ENCODE measurements at regions not wholly inside any gene's neighbourhood (a gene's known extent, or its start where the extent isn't known, plus 50 kb on each side); places are given as distances from the start of the nearest gene placed in this dataset.

GRCh38 chr3:117892431-117892841 is 1142.2 kb downstream of the IGSF11 start:
- H3K4me1 ChIP-seq (ENCODE audit: control insufficient read depth in 2 of 2, insufficient read depth in 1 of 2, low read depth in 1 of 2, low read length in 2 of 2): peaks cover 4 to 13% of the 10 kb centered on the region in 2 donors
- peaks cover 0 to 2% of the 10 kb centered on the region in 2 donors for H3K9me3 ChIP-seq (replicated peaks in 1 of 2; ENCODE audit: control insufficient read depth in 2 of 2, insufficient read depth in 1 of 2, low read depth in 1 of 2, low read length in 2 of 2)
- H2AK5ac ChIP-seq (ENCODE audit: low read depth, low read length): no peak overlapping the region
- H3K27ac ChIP-seq (replicated peaks; ENCODE audit: low read length): no peak overlapping the region
- H3K79me1 ChIP-seq (ENCODE audit: low read depth, low read length): no peaks in the 10 kb centered on the region
- no peak overlapping the region for H3K4ac ChIP-seq (ENCODE audit: low read length)
- H3K14ac ChIP-seq (ENCODE audit: low read length): no peak overlapping the region
- H3K4me2 ChIP-seq (ENCODE audit: insufficient read depth, low read length, poor library complexity, severe bottlenecking): no peak overlapping the region
- no peak overlapping the region for H4K91ac ChIP-seq (ENCODE audit: low read depth, low read length, poor library complexity)
- no peaks in the 10 kb centered on the region for H3K36me3 ChIP-seq (replicated peaks in 1 of 2; ENCODE audit: control insufficient read depth in 2 of 2, insufficient read depth in 2 of 2, low read length in 2 of 2)
- H3K18ac ChIP-seq (ENCODE audit: low read length): no peak overlapping the region
- no peak for DNase-seq (ENCODE audit: low spot score)
- H3K23ac ChIP-seq (ENCODE audit: low read depth, low read length, poor library complexity): no peak overlapping the region
- H2BK15ac ChIP-seq (ENCODE audit: low read length): no peak overlapping the region
- no peak overlapping the region for H3K9ac ChIP-seq (ENCODE audit: low read depth, low read length, poor library complexity)
- no peak overlapping the region for H2BK12ac ChIP-seq (ENCODE audit: low read length)
- no peak overlapping the region for H3K4me3 ChIP-seq (ENCODE audit: low read length in 2 of 2)
- no CpG with 5 or more reads among the region's 3 CpGs for WGBS, 2 donors (ENCODE audit: extremely low coverage in 2 of 2, insufficient read length in 2 of 2, insufficient replicate concordance in 1 of 2)
- no peak overlapping the region for H4K8ac ChIP-seq (ENCODE audit: low read depth, low read length)
- H2AFZ ChIP-seq (ENCODE audit: low read length): peak overlapping the region; percentile 59
- H2BK120ac ChIP-seq (ENCODE audit: low read depth, low read length): no peak overlapping the region
- H2BK5ac ChIP-seq (ENCODE audit: low read length): no peak overlapping the region
- no peaks in the 10 kb centered on the region for H3K27me3 ChIP-seq (ENCODE audit: control insufficient read depth in 3 of 3, insufficient read depth in 3 of 3, low read depth in 1 of 3, low read length in 3 of 3)

- no peak overlapping the region for H4K91ac ChIP-seq (ENCODE audit: low read depth, low read length, poor library complexity)
- no peaks in the 10 kb centered on the region for H3K27me3 ChIP-seq (ENCODE audit: control insufficient read depth in 3 of 3, insufficient read depth in 3 of 3, low read depth in 1 of 3, low read length in 3 of 3)
- no peak overlapping the region for H2AK5ac ChIP-seq (ENCODE audit: low read depth, low read length)
- peaks cover 0 to 8% of the 10 kb centered on the region in 2 donors for H3K9me3 ChIP-seq (replicated peaks in 1 of 2; ENCODE audit: control insufficient read depth in 2 of 2, insufficient read depth in 1 of 2, low read depth in 1 of 2, low read length in 2 of 2)
- peaks cover 4 to 13% of the 10 kb centered on the region in 2 donors for H3K4me1 ChIP-seq (ENCODE audit: control insufficient read depth in 2 of 2, insufficient read depth in 1 of 2, low read depth in 1 of 2, low read length in 2 of 2)
- H3K79me1 ChIP-seq (ENCODE audit: low read depth, low read length): no peaks in the 10 kb centered on the region
- H4K8ac ChIP-seq (ENCODE audit: low read depth, low read length): no peak overlapping the region
- H3K4ac ChIP-seq (ENCODE audit: low read length): no peak overlapping the region
- no peak overlapping the region for H2BK15ac ChIP-seq (ENCODE audit: low read length)
- H3K9ac ChIP-seq (ENCODE audit: low read depth, low read length, poor library complexity): no peak overlapping the region
- H2BK12ac ChIP-seq (ENCODE audit: low read length): no peak overlapping the region
- H3K18ac ChIP-seq (ENCODE audit: low read length): no peak overlapping the region
- H3K27ac ChIP-seq (replicated peaks; ENCODE audit: low read length): no peak overlapping the region
- H3K14ac ChIP-seq (ENCODE audit: low read length): no peak overlapping the region
- no peak for DNase-seq (ENCODE audit: low spot score)
- no peak overlapping the region for H2BK120ac ChIP-seq (ENCODE audit: low read depth, low read length)
- no peak overlapping the region for H3K23ac ChIP-seq (ENCODE audit: low read depth, low read length, poor library complexity)
- H3K4me3 ChIP-seq (ENCODE audit: low read length in 2 of 2): no peak overlapping the region
- H2BK5ac ChIP-seq (ENCODE audit: low read length): no peak overlapping the region
- no peak overlapping the region for H3K4me2 ChIP-seq (ENCODE audit: insufficient read depth, low read length, poor library complexity, severe bottlenecking)
- no peak overlapping the region for H2AFZ ChIP-seq (ENCODE audit: low read length)
- H3K36me3 ChIP-seq (replicated peaks in 1 of 2; ENCODE audit: control insufficient read depth in 2 of 2, insufficient read depth in 2 of 2, low read length in 2 of 2): no peaks in the 10 kb centered on the region
These were observed 1141.6 kb downstream of the IGSF11 start for GRCh38 chr3:117893001-117893400.

GRCh38 chr3:117893638-117894037 is 1141.0 kb downstream of the IGSF11 start:
- no CpG with 5 or more reads among the region's 2 CpGs for WGBS, 2 donors (ENCODE audit: extremely low coverage in 2 of 2, insufficient read length in 2 of 2, insufficient replicate concordance in 1 of 2)
- H3K18ac ChIP-seq (ENCODE audit: low read length): no peak overlapping the region
- H3K4me2 ChIP-seq (ENCODE audit: insufficient read depth, low read length, poor library complexity, severe bottlenecking): no peak overlapping the region
- no peak overlapping the region for H2BK5ac ChIP-seq (ENCODE audit: low read length)
- no peaks in the 10 kb centered on the region for H3K27me3 ChIP-seq (ENCODE audit: control insufficient read depth in 3 of 3, insufficient read depth in 3 of 3, low read depth in 1 of 3, low read length in 3 of 3)
- H3K4me1 ChIP-seq (ENCODE audit: control insufficient read depth in 2 of 2, insufficient read depth in 1 of 2, low read depth in 1 of 2, low read length in 2 of 2): peaks cover 2 to 9% of the 10 kb centered on the region in 2 donors
- H4K8ac ChIP-seq (ENCODE audit: low read depth, low read length): no peak overlapping the region
- H3K9ac ChIP-seq (ENCODE audit: low read depth, low read length, poor library complexity): no peak overlapping the region
- no peaks in the 10 kb centered on the region for H3K36me3 ChIP-seq (replicated peaks in 1 of 2; ENCODE audit: control insufficient read depth in 2 of 2, insufficient read depth in 2 of 2, low read length in 2 of 2)
- no peak overlapping the region for H2AK5ac ChIP-seq (ENCODE audit: low read depth, low read length)
- no peak overlapping the region for H4K91ac ChIP-seq (ENCODE audit: low read depth, low read length, poor library complexity)
- H3K79me1 ChIP-seq (ENCODE audit: low read depth, low read length): no peaks in the 10 kb centered on the region
- H2BK120ac ChIP-seq (ENCODE audit: low read depth, low read length): no peak overlapping the region
- DNase-seq (ENCODE audit: low spot score): no peak
- H2BK15ac ChIP-seq (ENCODE audit: low read length): no peak overlapping the region
- peaks cover 0 to 11% of the 10 kb centered on the region in 2 donors for H3K9me3 ChIP-seq (replicated peaks in 1 of 2; ENCODE audit: control insufficient read depth in 2 of 2, insufficient read depth in 1 of 2, low read depth in 1 of 2, low read length in 2 of 2)
- no peak overlapping the region for H2BK12ac ChIP-seq (ENCODE audit: low read length)
- H3K23ac ChIP-seq (ENCODE audit: low read depth, low read length, poor library complexity): no peak overlapping the region
- H3K14ac ChIP-seq (ENCODE audit: low read length): no peak overlapping the region
- no peak overlapping the region for H3K4me3 ChIP-seq (ENCODE audit: low read length in 2 of 2)
- no peak overlapping the region for H3K4ac ChIP-seq (ENCODE audit: low read length)
- H2AFZ ChIP-seq (ENCODE audit: low read length): no peak overlapping the region
- H3K27ac ChIP-seq (replicated peaks; ENCODE audit: low read length): no peak overlapping the region

- Histone ChIP-seq H2AFZ (ENCODE audit: low read length) (no peak overlapping the region), H3K9me3 (replicated peaks in 1 of 2; ENCODE audit: control insufficient read depth in 2 of 2, insufficient read depth in 1 of 2, low read depth in 1 of 2, low read length in 2 of 2) (peaks cover 0 to 11% of the 10 kb centered on the region in 2 donors), H2BK15ac (ENCODE audit: low read length) (no peak overlapping the region), H3K18ac (ENCODE audit: low read length) (no peak overlapping the region), H3K23ac (ENCODE audit: low read depth, low read length, poor library complexity) (no peak overlapping the region), H3K27me3 (ENCODE audit: control insufficient read depth in 3 of 3, insufficient read depth in 3 of 3, low read depth in 1 of 3, low read length in 3 of 3) (no peaks in the 10 kb centered on the region), H3K14ac (ENCODE audit: low read length) (no peak overlapping the region), H3K4ac (ENCODE audit: low read length) (no peak overlapping the region), H2BK5ac (ENCODE audit: low read length) (no peak overlapping the region), H4K8ac (ENCODE audit: low read depth, low read length) (no peak overlapping the region), H4K91ac (ENCODE audit: low read depth, low read length, poor library complexity) (no peak overlapping the region), H3K36me3 (replicated peaks in 1 of 2; ENCODE audit: control insufficient read depth in 2 of 2, insufficient read depth in 2 of 2, low read length in 2 of 2) (no peaks in the 10 kb centered on the region), H3K4me1 (ENCODE audit: control insufficient read depth in 2 of 2, insufficient read depth in 1 of 2, low read depth in 1 of 2, low read length in 2 of 2) (peaks cover 0 to 8% of the 10 kb centered on the region in 2 donors), H3K4me3 (ENCODE audit: low read length in 2 of 2) (no peak overlapping the region), H3K4me2 (ENCODE audit: insufficient read depth, low read length, poor library complexity, severe bottlenecking) (no peak overlapping the region), H2BK120ac (ENCODE audit: low read depth, low read length) (no peak overlapping the region), H2AK5ac (ENCODE audit: low read depth, low read length) (no peak overlapping the region), H3K27ac (replicated peaks; ENCODE audit: low read length) (no peak overlapping the region), H3K9ac (ENCODE audit: low read depth, low read length, poor library complexity) (no peak overlapping the region), H2BK12ac (ENCODE audit: low read length) (no peak overlapping the region), H3K79me1 (ENCODE audit: low read depth, low read length) (no peaks in the 10 kb centered on the region)
- no CpG with 5 or more reads among the region's 6 CpGs for WGBS, 2 donors (ENCODE audit: extremely low coverage in 2 of 2, insufficient read length in 2 of 2, insufficient replicate concordance in 1 of 2)
- DNase-seq (ENCODE audit: low spot score): no peak
These were observed 1135.7 kb downstream of the IGSF11 start for GRCh38 chr3:117898722-117899522.

All from neuronal stem cell (in vitro differentiated cells).